Kidney (tissue), 13 donors: ENCODE measurements at regions not wholly inside any gene's neighbourhood (a gene's known extent, or its start where the extent isn't known, plus 50 kb on each side); places are given as distances from the start of the nearest gene placed in this dataset.
A peak's percentile ranks its signal among the peaks of the same experiment; 100 is the strongest.

Experiments
- DNase-seq, 5 donors: peaks; one replicate each; pipeline ENCODE4 v3.0.0-alpha.2; 2013 to 2020
- FAIRE-seq: peaks from 2 replicates; lab custom pipeline; 2012; peaks lifted over from hg19 to GRCh38; lab: Jason Lieb, UNC
- H3K27ac ChIP-seq, 2 donors: one replicate each; pipeline ENCODE4 v1.7.0; 2013; ENCODE audit warnings: low read depth in 2 of 2, low read length in 2 of 2, inconsistent platforms in 1 of 2
- H3K27me3 ChIP-seq: one replicate; pipeline ENCODE4 v1.7.1; 2013; ENCODE audit warnings: low read length, inconsistent platforms; ENCODE audit not compliant: control insufficient read depth, insufficient read depth
- H3K36me3 ChIP-seq, 3 donors: one replicate each; pipeline versions ENCODE4 v1.7.0 to v1.7.1; 2013; ENCODE audit warnings: low read length in 3 of 3, control low read depth in 1 of 3, inconsistent platforms in 1 of 3; ENCODE audit not compliant: insufficient read depth in 3 of 3, control insufficient read depth in 2 of 3
- H3K4me1 ChIP-seq, 3 donors: one replicate each; pipeline versions ENCODE4 v1.7.0 to v1.7.1; 2013; ENCODE audit warnings: low read length in 3 of 3, inconsistent platforms in 1 of 3, low read depth in 1 of 3; ENCODE audit not compliant: control insufficient read depth in 2 of 3, insufficient read depth in 2 of 3
- H3K4me3 ChIP-seq, 3 donors: one replicate each; pipeline versions ENCODE4 v1.7.0 to v1.8.1; 2013; ENCODE audit warnings: low read length in 3 of 3, control low read depth in 1 of 3, inconsistent platforms in 1 of 3
- H3K9ac ChIP-seq, 3 donors: one replicate each; pipeline versions ENCODE4 v1.7.0 to v1.7.1; 2013; ENCODE audit warnings: low read length in 3 of 3, control low read depth in 1 of 3, inconsistent platforms in 1 of 3
- H3K9me3 ChIP-seq, 3 donors: one replicate each; pipeline versions ENCODE4 v1.7.0 to v1.7.1; 2013; ENCODE audit warnings: low read length in 3 of 3, control low read depth in 1 of 3, inconsistent platforms in 1 of 3; ENCODE audit not compliant: control insufficient read depth in 2 of 3, insufficient read depth in 1 of 3
- intact Hi-C: fragments of 100-400 bp; cut with DNase I; formaldehyde crosslinking; loops from one replicate; pipeline ENCODE4 v1.11.1; 2022
- TF ChIP-seq, protein P1 (sequence below): IDR thresholded peaks from 3 replicates; pipeline ENCODE4 v1.5.1; 2012; ENCODE audit warnings: mild to moderate bottlenecking, moderate library complexity, borderline replicate concordance; ENCODE audit not compliant: insufficient read depth; ENCODE audit errors: extremely low read depth
- donor health status: control.
- donor health status: control.
- donor health status: control.
- donor health status: control.
- donor health status: control.
- donor health status: DM: yes; HTN: yes; CAD: no.
- donor health status: Normal renal cell carcinoma (clear cell type).

DNA sequence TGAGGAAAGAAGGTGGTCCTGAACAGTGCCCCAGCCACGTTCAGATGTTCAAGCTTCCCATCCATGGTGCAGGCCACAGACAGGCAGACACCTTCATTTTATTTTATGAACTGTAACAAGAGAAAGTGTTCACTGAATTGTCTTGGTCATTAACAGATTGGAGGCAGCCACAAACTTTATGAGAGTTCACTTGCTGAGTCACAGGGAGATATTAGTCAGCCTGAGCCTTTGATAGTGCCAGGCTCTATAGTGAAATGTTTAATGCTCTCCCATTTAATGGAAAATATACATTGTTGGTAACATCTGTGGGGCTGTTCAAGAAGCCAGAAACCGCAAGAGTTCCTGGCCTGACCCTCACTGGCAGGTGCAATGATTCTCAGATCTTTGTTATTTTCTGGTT is 237.0 kb downstream of the TENT4A start:
- no peak overlapping the region for H3K4me3 ChIP-seq
- FAIRE-seq (no peak), DNase-seq (no peak)
- TF ChIP-seq, protein P1, sequence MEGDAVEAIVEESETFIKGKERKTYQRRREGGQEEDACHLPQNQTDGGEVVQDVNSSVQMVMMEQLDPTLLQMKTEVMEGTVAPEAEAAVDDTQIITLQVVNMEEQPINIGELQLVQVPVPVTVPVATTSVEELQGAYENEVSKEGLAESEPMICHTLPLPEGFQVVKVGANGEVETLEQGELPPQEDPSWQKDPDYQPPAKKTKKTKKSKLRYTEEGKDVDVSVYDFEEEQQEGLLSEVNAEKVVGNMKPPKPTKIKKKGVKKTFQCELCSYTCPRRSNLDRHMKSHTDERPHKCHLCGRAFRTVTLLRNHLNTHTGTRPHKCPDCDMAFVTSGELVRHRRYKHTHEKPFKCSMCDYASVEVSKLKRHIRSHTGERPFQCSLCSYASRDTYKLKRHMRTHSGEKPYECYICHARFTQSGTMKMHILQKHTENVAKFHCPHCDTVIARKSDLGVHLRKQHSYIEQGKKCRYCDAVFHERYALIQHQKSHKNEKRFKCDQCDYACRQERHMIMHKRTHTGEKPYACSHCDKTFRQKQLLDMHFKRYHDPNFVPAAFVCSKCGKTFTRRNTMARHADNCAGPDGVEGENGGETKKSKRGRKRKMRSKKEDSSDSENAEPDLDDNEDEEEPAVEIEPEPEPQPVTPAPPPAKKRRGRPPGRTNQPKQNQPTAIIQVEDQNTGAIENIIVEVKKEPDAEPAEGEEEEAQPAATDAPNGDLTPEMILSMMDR, result no peak
- no peaks in the 10 kb centered on the region for H3K4me1 ChIP-seq
- intact Hi-C loops, result no loop called here
- no peaks in the 10 kb centered on the region for H3K27me3 ChIP-seq
- H3K9ac ChIP-seq, result no peak overlapping the region
- no peak overlapping the region for H3K27ac ChIP-seq
- H3K36me3 ChIP-seq, result no peaks in the 10 kb centered on the region
- H3K9me3 ChIP-seq, result no peaks in the 10 kb centered on the region

DNA sequence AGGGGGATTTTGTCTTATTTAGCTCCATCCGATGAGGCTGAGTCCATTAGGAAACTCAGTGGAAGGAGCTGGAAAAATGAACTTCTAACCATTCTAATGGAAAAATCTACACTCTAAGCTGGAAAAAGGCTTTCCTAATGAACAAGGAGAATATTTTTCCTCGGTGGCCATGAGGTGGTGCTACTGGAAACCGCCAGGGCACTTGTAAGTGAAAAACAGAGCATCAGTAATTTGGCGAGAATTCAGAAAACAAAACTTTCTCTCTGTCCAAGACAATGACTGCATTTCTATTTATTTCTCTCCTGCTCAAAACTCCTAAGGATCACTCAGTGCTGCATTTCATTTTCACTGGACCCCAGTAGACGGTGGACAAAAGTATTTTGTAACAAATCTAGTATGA is 237.6 kb downstream of the TENT4A start:
- intact Hi-C loops, result no loop called here
- H3K9ac ChIP-seq, result no peak overlapping the region
- FAIRE-seq (no peak), DNase-seq (peak in 1 of 5 donors; percentile 13)
- H3K27ac ChIP-seq, result no peak overlapping the region
- TF ChIP-seq, protein P1, result no peak
- no peak overlapping the region for H3K4me3 ChIP-seq
- H3K36me3 ChIP-seq, result no peaks in the 10 kb centered on the region
- H3K4me1 ChIP-seq, result no peaks in the 10 kb centered on the region
- no peaks in the 10 kb centered on the region for H3K9me3 ChIP-seq
- no peaks in the 10 kb centered on the region for H3K27me3 ChIP-seq

- no peak overlapping the region for H3K9ac ChIP-seq
- TF ChIP-seq, protein P1, result no peak
- H3K27ac ChIP-seq, result no peak overlapping the region
- no peaks in the 10 kb centered on the region for H3K27me3 ChIP-seq
- no peaks in the 10 kb centered on the region for H3K36me3 ChIP-seq
- no peaks in the 10 kb centered on the region for H3K4me1 ChIP-seq
- DNase-seq, result no peak
- intact Hi-C loops, result no loop called here
- H3K4me3 ChIP-seq, result no peak overlapping the region
- no peak for FAIRE-seq
- H3K9me3 ChIP-seq, result peaks cover 0 to 3% (median 0%) of the 10 kb centered on the region in 3 donors
Observed at GRCh38 chr5:6961123-6961522, 247.9 kb downstream of the TENT4A start.
